ENCODE measurements at regions not wholly inside any gene's neighbourhood (a gene's known extent, or its start where the extent isn't known, plus 50 kb on each side); places are given as distances from the start of the nearest gene placed in this dataset.

DNA sequence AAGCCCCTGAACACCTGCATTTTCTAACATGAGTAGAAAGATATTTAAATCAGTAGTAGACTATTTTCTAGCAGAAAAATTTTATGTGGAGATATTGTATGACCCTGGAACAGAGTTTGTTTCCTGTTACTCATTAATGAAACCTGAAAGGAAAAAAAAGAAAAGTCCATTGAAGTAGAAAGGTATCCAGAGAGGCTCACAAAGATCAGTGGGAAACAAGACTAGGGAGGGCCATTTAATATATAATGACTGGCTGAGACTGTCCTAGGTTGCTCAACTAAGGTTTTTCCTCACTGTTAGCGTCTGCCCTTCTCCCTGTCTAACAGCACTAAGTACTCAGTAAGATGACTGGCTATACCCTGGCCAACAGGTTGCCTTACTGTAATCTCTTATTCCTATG is 788.6 kb downstream of the GLUD2 start:
- TF ChIP-seq ZNF701 (tag by site-specific recombination; IDR thresholded peaks at IDR 0.05): no peak
- TF ChIP-seq, protein P1, sequence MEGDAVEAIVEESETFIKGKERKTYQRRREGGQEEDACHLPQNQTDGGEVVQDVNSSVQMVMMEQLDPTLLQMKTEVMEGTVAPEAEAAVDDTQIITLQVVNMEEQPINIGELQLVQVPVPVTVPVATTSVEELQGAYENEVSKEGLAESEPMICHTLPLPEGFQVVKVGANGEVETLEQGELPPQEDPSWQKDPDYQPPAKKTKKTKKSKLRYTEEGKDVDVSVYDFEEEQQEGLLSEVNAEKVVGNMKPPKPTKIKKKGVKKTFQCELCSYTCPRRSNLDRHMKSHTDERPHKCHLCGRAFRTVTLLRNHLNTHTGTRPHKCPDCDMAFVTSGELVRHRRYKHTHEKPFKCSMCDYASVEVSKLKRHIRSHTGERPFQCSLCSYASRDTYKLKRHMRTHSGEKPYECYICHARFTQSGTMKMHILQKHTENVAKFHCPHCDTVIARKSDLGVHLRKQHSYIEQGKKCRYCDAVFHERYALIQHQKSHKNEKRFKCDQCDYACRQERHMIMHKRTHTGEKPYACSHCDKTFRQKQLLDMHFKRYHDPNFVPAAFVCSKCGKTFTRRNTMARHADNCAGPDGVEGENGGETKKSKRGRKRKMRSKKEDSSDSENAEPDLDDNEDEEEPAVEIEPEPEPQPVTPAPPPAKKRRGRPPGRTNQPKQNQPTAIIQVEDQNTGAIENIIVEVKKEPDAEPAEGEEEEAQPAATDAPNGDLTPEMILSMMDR (tag by site-specific recombination; IDR thresholded peaks at IDR 0.05): no peak
- TF ChIP-seq, protein P2, sequence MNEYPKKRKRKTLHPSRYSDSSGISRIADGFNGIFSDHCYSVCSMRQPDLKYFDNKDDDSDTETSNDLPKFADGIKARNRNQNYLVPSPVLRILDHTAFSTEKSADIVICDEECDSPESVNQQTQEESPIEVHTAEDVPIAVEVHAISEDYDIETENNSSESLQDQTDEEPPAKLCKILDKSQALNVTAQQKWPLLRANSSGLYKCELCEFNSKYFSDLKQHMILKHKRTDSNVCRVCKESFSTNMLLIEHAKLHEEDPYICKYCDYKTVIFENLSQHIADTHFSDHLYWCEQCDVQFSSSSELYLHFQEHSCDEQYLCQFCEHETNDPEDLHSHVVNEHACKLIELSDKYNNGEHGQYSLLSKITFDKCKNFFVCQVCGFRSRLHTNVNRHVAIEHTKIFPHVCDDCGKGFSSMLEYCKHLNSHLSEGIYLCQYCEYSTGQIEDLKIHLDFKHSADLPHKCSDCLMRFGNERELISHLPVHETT (tag by site-specific recombination; IDR thresholded peaks at IDR 0.05): no peak
- no peak for TF ChIP-seq ZNF544 (tag by site-specific recombination; IDR thresholded peaks at IDR 0.05)
- no peak for TF ChIP-seq ZNF114 (tag by site-specific recombination; IDR thresholded peaks at IDR 0.05)
- no peak for TF ChIP-seq SP7 (tag by site-specific recombination; IDR thresholded peaks at IDR 0.05)
- TF ChIP-seq, protein P3, sequence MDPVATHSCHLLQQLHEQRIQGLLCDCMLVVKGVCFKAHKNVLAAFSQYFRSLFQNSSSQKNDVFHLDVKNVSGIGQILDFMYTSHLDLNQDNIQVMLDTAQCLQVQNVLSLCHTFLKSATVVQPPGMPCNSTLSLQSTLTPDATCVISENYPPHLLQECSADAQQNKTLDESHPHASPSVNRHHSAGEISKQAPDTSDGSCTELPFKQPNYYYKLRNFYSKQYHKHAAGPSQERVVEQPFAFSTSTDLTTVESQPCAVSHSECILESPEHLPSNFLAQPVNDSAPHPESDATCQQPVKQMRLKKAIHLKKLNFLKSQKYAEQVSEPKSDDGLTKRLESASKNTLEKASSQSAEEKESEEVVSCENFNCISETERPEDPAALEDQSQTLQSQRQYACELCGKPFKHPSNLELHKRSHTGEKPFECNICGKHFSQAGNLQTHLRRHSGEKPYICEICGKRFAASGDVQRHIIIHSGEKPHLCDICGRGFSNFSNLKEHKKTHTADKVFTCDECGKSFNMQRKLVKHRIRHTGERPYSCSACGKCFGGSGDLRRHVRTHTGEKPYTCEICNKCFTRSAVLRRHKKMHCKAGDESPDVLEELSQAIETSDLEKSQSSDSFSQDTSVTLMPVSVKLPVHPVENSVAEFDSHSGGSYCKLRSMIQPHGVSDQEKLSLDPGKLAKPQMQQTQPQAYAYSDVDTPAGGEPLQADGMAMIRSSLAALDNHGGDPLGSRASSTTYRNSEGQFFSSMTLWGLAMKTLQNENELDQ (tag by site-specific recombination; IDR thresholded peaks at IDR 0.05; ENCODE audit: low read depth): no peak
- TF ChIP-seq, protein P4, sequence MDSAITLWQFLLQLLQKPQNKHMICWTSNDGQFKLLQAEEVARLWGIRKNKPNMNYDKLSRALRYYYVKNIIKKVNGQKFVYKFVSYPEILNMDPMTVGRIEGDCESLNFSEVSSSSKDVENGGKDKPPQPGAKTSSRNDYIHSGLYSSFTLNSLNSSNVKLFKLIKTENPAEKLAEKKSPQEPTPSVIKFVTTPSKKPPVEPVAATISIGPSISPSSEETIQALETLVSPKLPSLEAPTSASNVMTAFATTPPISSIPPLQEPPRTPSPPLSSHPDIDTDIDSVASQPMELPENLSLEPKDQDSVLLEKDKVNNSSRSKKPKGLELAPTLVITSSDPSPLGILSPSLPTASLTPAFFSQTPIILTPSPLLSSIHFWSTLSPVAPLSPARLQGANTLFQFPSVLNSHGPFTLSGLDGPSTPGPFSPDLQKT (IDR thresholded peaks at IDR 0.05; ENCODE audit: borderline replicate concordance, low read depth, low read length): no peak
